GM21526 (cell line): ENCODE measurements at regions not wholly inside any gene's neighbourhood (a gene's known extent, or its start where the extent isn't known, plus 50 kb on each side); places are given as distances from the start of the nearest gene placed in this dataset.

Experiments used
- ATAC-seq: cut with Tn5 transposase; IDR thresholded peaks from one replicate; pipeline ENCODE4 v1.9.1; 2021; ENCODE audit warnings: moderate library complexity; ENCODE audit not compliant: unreplicated experiment, low FRiP score

DNA sequence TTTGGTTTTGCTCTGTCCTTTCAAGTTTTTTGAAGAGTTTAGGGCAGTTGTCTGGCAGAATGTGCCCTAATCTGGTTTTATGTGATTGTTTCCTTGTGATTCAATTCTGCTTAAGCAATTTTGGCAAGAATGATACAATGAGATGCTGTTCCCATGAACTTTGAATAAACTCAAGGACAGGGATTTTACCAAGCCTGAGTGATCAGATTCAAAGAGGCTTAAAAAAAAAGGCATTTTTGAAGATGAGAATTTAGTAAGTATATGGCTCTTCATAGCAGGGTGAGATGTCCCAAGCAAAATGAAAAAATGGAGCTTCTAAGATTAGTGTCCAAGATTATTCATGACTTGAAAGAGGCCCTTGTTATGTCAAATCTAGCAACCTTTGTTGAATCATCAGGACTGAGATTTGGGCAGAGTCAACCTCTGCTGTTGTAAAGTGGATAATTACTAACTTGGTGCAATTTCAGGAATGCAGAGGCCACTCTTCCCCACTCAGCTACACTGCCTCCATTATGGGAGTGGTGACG is 180.6 kb upstream of the NUDT4 start:
- ATAC-seq, result no peak

DNA sequence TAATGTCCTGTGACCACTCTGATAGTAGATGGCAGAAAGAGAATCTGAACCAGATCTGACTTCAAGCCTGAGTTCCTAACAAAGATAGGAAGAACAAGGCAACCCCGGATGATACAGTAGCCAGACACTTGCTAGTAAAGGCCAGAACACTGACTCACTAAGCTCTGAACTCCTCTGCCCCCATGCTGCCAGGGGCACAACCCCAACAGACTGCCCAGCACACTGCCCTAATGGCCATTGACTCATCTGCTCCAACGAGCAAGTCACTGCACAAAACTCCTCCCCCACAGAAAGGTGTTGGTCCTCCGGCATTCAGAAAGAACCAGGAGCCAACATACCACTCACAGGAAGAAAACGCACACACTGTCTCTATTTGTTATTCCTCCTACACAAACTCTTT is 179.6 kb upstream of the NUDT4 start:
- no peak for ATAC-seq

DNA sequence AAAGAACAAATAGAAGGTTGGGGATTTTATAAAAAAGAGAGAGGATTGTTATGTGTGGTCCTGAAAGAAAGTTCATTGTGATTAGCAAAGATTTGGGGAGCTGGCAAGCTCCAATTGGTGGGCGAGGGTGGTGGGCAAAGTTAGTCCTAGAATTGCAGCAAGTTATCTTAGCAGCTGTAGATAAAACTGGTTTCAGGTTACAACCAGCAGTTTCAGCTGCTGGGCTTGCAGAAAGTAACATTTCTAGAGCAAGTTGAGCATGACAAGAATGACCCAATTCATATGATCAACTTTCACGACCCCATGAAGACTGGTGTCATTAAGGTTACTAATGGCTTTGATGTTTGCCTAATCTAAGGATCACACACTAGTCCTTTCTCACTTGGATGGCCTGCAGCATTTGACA is 177.9 kb upstream of the NUDT4 start:
- no peak for ATAC-seq

DNA sequence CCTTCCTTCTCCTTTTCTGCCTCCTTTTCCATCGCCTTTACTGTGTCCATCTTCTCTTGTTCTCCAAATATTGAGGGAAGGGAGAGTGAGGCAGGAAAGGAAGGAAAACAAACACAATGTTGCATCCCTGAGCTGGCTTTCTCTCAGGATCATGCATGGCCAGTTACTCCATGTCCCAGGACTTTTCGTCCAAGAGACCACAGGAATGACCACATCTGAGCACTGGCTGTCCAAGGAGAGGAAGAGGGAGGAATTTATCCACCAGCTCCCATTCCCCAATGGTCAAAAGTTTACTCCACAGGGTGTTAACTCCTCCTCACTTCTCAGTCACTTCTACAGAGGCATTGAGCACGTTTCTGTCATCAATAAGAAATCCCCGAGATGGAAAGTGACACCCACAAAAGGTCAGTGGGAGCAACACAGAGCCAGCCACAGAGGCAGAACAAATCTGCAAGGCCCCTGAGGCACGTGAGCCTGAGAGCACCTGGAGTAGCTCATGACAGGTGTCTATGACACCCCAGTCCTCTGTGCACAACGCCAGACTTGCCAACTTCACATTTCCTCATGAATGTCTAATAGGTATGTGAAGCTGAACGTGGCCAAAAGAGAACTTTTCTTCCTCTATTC is 177.3 kb upstream of the NUDT4 start:
- ATAC-seq, result no peak

DNA sequence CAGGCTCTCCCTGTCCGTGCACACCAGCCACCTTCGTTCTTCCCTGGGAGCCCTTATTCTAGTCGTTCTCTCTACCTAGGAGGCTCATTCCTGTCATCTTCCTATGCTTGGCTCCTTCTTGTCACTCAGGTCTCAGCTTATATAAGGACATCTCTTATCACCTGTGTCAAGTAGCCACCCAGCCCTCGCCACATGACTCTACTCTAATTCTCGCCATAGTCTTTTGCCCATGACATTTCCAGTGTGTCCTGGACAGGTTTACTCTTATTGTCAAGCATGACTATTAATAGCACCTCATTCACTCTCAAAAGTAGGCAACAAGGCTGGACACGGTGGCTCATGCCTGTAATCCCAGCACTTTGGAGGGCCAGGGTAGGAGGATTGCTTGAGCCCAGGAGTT is 175.7 kb upstream of the NUDT4 start:
- no peak for ATAC-seq

DNA sequence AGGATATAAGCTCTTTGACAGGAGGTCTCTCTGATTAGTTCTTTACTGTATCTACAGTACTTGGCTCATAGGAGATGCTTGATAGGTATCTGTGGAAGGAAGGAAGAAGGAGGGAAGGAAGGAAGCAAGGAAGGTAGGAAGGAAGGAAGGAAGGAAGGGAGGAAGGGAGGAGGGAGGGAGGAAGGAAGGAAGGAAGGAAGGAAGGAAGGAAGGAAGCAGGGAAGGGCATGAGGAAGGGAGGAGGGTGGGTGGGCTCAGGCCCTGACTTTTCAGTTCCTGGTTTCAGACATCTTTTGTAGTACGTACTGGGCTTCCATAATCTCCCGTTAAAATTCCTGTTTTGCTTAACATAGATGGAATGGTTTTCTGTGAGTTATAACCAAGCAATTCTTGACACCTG is 175.0 kb upstream of the NUDT4 start:
- ATAC-seq, result no peak

DNA sequence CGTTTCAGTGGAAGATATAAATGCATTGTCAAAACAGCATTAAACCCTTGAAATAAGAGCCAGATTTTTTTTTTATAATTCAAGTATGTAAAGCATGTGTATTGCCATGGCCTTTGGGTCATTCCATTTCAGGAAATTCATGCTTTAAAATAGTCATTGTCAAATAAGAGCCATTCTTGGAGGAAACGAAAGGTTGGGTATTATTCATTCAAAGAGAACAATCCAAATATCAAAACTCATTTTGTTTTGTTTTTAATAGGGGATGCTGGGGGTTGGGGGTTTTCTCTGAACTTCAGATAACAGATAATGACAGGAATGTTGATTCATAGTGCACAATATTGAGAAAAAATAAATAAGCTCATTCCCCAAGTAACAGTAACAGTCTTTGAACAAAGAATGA is 174.4 kb upstream of the NUDT4 start:
- no peak for ATAC-seq

DNA sequence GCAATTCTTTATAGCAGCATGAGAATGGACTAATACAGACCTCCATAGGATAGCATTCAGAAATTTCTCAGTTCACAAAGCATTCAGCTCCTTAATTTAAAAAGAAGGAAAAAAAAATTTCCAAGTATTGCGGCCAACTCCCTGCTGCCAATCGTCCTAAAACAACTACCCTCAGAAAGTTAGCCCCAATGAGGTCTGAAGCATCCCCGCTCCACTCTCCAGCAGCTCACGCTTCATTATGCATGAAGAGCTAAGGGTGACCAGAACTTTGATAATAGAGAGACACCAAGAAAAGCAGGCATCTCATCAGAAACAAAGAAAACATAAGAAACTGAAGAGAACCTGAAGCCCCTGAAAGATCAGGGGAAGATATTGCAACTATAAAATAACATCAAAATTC is 172.8 kb upstream of the NUDT4 start:
- no peak for ATAC-seq

DNA sequence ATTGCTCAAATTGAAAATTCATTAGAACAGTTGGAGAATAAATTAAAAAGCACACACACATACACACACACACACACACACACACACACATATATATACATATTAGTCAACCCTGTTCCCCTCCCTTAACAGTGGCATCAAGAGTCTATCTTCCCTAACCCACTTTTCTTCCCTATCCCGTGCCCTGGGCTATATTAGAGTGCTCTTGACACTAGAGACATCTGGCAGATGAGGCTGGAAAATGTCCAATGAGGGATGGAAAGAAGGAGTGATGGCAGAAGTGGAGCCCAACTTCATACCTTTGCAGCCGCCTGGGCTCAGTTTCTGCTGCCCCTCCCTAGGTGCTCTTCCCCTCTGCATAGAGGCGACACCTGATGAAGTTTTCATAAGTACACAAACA is 172.4 kb upstream of the NUDT4 start:
- ATAC-seq, result no peak

DNA sequence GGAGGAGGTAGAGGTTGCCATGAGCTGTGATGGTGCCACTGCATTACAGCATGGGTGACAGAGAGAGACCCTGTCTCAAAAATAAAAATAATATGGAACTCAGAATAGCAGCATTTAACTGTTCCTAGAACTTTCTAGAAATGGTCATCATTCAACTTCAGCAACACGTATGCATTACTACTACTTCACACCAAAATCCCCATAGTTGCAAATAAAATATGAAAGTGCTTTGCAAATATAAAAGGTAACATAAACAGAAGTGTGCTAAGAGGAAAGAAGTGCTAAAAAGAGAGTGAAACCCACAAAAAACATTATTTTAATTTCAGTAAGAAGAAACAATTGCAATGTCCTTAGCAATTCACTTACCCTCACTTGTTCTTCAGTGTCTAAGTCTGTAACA is 169.7 kb upstream of the NUDT4 start:
- no peak for ATAC-seq

DNA sequence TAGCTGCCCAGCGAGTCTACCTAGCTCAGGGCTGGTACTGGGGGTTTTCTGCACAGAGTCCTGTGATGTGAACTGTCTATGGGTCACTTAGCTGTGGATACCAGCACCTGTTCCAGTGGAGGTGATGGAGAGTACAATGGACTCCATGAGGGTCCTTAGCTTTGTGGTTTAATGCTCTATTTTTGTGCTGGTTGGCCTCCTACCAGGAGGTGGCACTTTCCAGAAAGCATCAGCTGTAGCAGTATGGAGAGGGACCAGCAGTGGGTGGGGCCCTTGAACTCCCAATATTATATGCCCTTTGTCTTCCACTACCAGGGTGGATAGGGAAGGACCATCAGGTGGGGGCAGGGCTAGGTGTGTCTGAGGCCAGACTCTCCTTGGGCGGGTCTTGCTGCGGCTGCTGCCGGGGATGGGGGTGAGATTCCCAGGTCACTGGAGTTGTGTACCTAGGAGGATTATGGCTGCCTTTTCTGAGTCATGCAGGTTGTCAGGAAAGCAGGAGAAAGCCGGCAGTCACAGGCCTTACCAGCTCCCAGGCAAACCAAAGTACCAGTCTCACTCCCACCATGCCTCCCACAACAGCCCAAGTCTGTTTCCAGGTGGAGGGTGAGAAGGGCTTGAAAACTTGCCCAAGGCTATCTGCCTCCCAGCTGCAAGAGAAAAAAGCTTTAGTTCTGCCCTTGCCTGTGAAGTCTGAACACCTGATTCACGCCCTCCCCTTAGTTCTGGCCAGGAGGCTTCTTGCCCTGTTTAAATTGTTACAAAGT is 163.0 kb upstream of the NUDT4 start:
- no peak for ATAC-seq

DNA sequence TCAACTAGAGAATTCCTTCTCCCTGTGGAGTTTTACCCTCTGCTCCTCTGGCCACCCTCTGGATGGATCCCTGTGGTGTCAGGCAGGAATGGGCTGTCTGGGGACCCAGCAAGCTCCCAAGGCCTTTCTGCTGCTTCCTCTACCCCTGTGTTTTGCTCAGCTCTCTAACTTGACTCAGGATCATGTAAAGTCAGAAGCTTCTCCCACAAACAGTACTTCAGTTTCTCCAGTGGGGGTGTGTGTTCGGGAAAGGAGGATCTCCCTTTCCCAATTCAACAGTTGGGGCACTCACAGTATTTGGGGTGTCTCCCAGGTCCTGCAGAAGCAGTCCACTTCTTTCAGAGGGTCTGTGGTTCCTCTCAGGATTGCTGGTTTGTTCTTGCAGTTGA is 162.4 kb upstream of the NUDT4 start:
- no peak for ATAC-seq

DNA sequence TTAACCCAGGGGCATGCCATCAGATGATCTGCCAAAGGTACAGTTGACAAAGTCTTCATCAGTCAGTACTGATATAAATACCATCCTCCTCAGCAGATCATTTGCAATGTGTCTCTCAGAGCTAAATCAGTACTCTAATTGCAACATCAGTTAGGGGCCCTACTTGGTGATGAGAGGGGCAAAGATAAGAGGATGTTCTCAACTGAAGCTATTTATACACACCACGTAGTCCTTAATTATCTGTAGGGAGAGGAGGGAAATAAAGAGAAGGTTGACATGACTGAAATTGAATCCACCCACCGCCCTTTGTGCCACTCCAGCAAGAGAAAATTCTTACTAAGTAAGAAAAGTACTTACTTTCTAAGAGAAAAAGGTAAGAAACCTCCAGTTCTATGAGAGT is 157.8 kb upstream of the NUDT4 start:
- no peak for ATAC-seq

DNA sequence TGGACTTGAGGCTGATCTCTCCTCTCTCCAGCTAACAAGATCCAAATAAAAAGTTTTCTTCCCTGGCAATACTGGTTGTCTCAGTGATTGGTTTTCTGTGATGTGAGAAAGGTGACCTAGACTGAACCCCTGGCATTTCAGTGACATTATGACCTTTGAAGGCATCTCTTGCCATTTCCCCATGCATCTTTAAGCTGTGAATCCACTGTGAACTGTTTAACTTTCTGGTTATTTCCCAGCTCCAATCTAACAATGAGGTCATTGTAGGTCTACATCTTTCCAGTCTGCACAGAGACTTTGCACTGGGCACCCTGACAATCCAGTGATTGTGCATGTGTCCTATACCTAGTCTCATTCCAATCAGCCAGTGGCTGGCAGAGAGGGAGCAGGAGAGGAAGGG is 155.9 kb upstream of the NUDT4 start:
- ATAC-seq, result no peak

DNA sequence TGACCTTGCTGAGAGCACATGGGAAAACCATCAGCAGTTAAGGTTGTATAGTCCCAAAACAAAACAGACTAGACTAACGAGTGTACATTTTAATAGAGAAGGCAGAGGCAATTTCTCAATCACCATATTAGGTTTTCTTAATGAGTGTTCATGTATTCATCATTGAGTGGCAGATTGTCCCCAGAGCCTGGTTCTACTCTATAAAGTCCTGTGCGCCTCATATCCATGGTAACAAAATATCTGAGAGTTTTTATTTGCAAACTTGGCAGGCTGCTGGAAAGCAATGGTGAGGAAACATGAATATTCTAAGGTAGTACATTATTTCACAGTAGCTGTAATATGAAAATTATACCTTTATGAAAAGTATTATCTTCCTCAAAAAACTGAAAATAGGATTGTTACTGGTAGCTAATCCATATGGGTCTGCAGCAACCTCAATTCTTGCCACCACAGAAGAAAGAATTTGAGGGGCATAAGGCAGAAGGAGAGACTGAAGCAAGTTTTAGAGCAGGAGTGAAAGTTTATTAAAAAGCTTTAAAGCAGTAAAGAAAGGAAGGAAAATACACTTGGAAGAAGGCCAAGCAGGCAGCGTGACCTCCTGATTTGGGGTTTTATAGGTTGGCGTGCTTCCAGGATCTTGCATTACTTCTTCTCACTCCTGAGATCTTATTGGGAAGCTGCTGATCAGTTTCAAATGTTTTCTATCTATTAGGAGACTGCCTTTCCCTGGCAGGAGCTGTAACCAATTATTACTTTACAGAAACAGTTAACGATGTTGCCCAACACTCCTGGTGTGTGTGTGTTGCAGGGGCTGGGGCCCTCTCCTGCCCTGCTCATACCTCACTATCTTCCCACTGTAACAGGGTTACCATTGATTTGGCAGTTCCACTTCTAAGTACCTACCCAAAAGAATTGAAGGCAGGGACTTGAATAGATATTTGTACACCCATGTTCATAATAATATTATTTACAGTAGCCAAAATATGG is 154.0 kb upstream of the NUDT4 start:
- ATAC-seq, result no peak

DNA sequence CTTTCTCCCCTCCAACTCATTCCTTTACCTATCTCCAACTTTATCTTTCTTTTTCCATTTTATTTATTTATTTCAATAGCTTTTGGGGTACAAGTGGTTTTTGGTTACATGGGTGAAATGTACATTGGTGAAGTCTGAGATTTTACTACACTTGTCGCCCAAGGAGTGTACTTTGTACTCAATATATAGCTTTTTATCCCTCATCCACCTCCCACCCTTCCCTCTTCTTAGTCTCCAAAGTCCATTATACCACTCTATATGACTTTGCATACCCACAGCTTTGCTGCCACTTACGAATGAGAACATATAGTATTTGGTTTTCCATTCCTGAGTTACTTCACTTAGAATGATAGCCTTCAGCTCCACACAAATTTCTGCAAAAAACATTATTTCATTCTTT is 152.6 kb upstream of the NUDT4 start:
- no peak for ATAC-seq

DNA sequence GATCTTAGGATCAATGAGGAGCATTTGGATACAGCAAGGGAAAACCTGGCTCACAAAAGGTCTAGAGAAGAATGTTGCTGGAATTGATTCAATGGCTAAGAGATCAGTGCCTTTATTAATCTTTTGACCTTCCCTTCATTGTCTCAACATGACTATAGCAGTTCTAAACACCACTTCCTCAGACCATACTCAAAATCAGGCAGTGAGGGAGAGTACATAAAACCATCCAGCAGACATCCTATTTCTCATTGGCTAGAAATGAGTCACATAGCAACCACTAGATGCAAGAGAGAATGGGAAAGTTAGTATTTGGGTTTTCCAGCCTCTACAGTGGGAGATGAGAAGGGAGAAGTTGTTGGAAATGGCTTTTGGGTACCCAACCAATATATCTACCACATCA is 151.4 kb upstream of the NUDT4 start:
- no peak for ATAC-seq

DNA sequence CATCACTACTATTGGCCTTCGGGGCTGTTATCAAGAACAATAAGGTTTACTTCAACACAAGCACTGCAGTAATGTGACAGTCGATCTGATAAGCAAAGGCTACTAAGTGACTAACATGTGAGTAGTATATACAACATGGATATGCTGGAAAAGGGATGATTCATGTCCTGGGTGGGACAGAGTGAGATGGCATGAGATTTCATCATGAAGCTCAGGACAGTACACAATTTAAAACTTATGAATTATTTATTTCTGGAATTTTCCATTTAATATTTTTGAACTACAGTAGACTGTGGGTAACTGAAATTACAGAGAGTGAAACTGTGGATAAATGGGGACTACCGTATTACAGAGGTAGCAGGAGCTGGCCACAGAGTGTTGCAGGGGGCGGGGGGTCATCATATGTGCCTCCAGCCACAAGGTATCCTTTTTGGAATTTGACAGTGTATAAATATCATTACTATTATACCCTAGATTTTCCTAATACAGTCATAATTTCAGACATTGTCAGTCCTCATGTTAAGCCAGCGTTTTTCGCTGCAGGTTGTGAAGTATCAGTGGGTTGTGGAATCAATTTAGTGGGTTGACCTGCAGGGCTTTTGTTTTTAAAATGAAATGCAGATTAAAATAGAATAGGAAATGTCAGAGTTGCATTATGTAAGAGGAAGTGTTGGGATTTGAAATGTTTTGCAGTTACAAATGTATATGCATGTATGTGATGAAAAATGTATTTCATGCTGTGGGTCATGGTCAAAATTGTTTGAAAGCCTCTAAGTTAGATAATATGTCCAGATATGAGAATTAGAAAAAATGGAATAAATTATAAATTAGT is 148.0 kb upstream of the NUDT4 start:
- ATAC-seq, result no peak

DNA sequence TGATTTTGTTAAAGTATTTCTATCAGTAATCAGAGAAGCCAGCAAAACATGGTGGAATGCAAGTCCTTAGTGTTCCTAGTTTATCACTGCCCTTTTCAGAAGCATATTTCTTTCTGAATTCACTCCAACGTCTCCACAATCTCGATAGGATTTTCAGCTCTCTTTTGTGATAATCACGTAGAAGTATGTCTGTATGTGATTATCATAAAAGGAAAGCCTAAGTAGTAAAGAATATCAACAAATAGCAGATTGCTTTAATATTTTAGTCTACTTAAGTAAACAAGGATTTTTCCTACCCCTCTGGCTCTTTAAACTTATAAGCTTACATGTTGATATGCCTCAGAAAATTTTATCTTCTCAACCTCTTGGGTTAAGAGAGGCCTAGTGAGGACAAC is 147.4 kb upstream of the NUDT4 start:
- ATAC-seq, result no peak

DNA sequence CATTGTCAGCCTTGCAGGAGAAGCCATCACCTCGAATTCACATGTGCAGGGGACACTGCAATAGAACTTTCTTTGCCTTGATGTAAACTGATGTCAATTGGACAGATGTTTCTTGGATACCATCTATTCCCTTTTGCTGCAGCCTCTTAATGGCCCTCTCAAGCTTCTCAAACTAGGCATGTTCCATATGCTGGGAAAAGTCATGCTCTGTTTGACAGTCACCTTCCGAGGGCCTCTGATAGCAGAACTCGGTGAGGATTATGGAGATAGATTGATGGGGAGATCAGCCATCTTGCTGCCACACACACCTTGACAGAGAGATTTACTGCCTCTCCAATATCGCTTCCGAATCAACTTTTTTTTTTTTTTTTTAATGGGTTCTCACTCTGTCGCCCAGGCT is 145.8 kb upstream of the NUDT4 start:
- ATAC-seq, result no peak
